ENCODE measurements at regions not wholly inside any gene's neighbourhood (a gene's known extent, or its start where the extent isn't known, plus 50 kb on each side); places are given as distances from the start of the nearest gene placed in this dataset.

DNA sequence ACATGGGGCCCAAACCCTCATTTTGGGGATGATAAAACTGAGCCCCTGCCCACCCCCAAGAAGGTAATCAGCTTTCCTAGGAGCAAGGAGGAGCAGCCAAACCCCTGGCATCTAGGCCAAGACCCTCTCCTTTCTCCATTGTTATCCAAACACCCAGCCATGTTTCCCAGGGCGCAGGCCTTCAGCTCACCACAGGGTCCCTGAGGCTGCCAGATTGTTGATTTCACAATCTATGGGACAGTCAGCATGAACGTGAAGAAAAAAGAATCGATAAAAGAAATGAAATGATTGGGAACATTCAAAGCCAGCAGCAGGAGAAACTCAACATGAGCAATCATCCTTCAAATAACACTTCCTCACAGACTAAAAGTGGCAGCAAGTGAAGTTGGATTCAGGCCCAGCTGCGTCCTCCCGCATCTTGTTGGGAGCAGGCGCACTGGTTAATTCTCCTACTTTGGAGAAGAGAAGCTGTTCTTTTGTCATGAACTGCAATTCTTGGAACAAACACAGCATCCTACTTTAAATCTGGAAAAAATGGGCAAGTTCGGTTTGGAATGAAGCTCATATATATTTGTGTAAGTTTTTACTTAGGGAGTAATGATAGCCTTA is 241.8 kb upstream of the PRDM1 start:
- DNase-seq = no peak

DNA sequence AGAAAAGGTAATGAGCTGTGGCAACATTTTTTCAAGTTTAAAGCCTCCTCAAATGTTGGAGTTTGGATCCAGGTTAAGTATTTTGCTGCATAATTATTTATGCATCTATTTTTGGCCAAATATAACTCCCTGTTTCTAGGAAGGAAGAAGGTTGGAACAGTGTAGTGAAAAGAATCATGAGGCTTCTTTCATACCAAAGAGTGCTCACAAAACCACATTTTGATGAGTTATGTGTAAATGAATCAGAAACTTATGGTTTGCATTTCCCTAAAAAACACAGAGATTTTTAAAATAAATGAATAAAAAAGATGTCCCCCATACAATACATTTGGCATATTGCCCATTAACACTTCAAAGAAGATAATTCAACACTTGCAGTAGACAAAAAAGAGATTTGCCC is 246.9 kb upstream of the PRDM1 start:
- DNase-seq = no peak

DNA sequence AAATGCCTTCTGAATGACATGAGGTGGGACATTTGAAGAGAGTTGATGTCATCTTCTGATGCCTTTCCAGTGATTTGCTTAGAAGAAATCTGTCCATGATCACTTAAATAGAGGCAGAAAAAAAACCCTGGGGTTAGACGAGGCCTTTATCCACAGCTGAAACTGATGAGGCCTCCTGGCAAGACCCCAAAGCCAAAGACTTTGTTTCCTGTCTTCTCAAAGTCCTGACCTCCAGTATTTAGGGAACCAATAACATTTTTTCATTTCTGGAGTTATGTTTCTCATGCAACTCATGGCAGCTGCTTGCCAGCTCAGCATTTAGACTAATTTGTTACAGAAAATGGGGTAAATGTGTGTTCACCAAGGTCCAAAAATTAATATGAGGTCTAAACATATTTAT is 248.0 kb upstream of the PRDM1 start:
- DNase-seq = no peak

DNA sequence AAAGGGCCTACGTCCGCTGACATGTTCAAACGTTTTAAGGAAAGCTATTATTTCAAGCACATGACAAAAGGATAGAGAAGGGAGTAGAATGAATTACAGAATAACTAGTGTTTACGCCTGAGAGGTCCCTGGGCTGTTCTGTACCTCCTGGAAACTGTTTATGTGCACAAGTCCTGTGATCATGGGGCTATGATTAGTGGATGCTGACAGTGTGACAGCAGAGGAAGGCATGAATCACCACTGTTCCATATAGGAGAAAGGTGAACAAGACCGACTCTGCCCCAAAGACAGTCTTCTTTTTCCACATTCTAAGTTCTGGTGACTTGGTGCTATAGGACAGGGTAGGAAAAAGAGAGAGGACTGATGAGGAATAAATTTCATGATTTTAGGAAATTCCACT is 249.2 kb upstream of the PRDM1 start:
- DNase-seq = no peak

DNA sequence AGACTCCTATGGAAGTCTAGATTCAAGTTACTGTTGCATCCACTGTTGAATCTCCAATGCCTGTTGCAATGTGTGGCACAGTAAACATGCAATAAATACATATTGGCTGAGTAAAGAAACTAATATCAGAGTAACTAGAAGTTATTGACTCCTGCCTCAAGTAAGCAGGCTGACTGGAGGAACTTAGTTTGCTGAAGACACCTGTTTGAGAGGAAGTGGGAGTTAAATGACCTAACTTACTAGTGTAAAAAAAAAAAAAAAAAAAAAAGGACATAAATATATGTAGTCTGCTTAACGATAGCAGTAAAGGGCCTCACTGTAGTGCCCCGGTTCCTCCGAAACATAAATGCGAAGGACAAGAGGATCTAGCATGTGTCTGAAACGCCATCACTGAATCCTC is 249.8 kb upstream of the PRDM1 start:
- no peak for DNase-seq

DNA sequence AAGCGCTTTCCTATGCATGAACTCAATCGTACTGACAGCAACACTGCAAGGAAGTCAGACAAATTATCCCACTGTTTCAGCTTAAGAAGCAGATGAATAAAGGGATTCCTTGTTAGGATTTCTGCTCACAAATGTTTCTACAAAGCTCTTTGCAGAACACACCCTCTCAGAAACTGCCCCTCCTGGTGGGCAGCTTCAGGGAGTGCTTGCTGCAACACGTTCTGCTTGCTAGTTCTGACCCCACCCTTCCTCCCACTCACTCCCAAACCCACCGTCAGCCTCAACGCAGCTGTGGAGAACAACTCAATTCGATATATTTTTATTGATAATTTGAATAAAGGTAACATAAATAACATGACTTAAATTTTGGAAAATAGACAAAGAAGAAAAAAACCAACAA is 250.8 kb upstream of the PRDM1 start:
- no peak for DNase-seq

DNA sequence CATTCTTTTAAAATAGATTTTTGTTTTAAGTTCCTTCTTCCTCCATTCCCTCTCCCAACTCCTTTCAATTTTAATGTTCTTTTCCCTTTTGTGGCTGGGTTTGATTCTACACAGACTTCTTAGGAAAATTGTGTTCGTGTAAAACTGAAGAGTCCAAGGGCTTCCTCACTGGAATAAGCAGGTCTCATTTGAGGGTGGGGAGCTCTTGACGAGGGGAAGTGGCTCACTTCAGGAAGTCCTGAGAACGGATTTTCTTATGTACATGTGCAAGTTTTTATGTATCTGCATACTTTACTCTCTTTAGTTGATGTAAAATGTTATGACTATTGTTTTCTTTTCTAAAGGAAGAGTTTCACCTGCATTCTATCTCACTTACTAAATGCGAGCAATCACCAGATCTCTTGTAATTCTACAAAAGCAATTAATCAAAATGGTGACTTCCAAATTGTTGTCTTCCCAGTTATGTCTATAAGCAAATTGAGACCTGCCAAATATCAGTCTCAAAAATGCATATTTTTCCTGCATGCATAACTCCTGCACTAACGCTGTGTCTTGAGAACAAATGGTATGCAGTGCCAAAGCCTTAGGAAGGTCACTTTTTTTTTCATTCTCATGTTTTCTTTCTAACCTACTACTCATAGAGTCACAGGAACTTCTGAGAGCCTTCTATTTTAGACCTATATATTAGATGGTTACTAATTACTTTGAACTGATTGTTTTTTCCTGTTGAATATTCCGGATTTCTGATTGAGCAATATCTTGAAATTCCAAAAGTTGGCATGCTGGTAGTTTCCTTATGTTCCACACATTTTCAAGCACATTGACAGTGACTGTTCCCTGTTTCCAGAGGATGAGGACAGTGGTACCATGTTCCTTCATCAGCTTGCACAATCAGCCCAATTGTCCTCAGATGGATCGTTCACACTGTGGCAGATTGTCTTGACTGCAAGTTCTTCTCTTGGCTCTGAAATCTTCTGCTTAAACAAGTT is 251.9 kb upstream of the PRDM1 start:
- DNase-seq = no peak

DNA sequence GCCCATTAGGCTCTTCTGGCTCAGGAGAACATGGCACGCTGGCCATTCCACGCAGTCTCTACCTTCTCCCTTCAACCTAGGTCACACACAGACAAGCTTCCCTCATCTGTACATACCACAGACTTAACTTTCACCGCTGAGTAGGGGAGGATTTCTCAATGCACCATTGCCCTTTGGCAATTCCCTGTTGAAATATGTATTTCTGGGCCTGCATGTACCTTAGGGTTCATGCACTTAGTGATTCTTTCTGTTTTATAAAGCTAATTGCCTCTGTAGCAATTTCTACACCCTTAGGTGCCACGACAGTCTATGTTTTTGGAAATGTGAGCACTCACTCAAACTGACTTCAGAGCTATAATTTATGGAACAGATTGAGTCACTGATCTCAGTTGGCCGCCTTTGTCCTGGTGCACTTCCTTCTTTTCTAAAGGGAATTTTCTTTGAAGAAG is 253.8 kb upstream of the PRDM1 start:
- DNase-seq = no peak

DNA sequence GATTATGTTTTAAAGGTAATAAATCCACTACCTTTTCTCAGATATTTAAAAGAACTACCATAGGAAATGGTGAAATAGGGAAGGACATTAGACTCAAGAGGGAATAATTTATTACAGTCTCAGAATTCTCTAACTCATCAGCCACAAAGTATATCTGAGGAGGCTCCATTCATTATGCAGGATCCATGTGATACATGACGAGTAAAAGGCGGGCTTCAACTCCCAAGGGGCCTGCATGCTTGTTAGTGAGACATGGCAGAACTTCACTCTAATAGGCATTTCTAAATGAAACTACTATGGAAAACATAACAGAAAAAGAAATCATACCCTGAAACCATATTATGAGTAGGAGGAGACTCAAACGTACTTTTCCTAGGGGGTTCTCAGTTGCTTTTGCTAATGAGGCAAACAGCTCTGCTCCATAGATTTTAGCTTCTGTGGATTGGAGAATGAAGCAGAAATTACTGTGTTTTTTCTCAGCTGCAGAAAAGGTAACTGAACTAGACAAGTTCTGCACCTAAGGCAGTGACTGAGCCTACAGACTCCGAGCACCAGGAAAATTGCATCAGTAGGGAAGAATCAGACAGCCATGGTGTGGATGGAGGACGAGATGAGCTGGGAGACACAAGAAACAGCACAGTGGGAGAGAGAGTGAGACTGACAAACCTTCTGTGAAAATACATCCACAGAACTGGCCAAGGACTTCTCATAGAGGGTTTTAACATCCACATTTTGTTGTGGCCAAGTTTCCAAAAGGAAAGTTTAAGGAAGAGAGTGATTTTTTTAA is 254.6 kb upstream of the PRDM1 start:
- DNase-seq = no peak

DNA sequence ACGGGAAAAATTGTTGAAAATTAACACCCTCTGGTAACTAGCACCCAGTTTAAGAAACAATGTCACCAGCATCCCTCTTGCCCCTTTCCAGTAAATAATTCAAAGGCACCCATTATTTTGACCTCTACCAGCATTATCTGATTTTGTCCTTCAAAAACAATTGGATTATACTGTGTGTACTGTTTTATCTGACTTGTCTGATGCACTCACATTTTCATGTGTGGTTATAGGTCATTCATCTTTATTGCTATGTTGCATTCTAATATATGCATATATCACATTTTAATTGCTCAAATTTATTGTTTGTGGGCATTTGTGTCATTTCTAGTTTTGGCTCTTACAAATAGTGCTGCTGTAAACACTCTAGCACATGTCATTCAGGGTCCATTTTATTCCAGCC is 260.9 kb upstream of the PRDM1 start:
- DNase-seq = no peak

DNA sequence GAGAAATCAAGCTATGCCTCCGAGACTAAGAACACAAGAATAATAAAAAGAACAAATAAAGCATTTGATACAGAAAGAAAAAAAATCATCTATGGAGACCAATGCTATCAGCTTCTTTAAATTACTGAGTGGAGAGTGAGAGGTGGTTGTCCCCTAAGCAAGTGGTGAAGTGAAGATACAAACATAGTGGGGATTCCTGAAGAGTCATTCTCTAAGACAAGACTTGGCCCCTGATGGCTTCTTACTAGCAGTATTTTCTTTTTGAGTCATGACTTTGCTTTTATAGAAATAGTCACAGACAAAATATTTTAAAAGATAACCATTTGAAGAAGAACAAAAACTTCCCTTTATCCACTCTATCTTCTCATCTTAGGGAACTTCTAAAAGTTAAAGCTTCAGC is 261.4 kb upstream of the PRDM1 start:
- no peak for DNase-seq

DNA sequence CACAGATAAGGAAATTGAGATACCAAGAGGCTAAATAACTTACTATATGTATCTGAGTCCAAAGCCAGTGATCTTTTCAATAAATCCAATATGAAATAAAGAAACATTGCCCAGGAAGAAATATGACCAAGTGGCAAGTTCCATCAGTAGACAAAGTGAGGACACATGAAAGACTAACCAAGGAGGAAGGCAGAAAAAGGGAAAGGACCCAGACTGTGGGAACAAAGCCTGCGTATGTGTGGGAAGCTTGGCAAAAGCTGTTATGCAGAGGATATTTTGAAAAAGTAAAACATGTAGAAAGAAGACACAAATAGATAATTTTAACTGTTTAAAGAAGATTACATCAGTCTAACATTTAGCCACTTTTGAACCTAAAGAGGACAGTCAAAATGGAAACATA is 264.4 kb upstream of the PRDM1 start:
- DNase-seq = no peak

DNA sequence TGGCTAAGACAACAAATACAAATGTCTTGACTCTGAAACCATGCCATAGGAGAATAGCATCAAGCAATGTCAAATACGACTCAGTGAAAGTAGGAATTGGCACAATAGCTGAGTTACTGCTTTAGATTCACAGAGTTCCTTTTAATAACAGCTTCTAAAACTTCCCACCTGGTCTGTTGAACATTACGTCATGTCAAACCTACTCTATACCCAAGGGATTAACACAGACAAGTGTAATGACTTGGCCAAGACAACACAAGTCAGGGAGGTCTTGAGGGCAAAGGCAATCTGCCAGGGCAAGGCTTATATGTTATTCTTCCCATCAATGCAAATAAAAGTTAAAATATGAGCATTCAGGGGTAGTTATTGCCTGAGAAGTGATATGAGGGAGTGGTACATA is 265.1 kb upstream of the PRDM1 start:
- no peak for DNase-seq

DNA sequence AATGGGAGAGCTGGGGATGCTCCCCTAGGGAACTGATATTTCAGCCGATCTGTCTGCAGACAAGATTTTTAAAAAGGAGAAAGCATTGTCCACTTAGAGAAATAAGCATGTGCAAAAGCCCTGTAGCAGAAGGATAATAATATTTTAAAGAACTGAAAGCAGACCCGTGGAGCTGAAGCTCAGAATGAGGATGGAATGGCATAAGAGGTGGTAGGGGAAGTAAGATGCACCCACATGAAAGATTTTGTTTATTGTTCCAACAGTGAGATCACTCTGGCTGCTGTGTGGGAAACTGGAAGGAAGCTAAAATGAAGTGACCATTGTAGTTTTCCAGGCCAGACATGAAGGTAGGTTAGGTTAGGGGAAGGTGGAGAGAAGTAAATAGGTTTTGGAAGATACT is 266.4 kb upstream of the PRDM1 start:
- no peak for DNase-seq

DNA sequence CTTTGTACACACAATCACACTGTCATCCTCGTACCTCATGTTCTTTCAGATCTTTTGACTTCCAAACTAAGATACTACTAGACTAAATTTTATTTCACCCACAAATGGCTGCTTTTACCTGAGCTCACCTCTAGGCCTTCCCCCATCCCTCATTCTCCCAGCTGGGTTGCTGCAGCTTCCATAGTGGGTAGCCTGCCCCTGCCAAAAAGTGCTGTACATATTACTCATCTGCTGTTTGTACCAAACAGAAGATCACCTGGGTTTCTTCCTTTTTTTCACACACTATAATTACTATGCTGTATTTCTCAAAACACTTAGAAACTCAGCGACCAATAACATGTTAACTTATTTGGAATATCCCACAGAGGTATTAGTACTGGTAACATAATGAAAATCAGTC is 267.6 kb upstream of the PRDM1 start:
- no peak for DNase-seq

DNA sequence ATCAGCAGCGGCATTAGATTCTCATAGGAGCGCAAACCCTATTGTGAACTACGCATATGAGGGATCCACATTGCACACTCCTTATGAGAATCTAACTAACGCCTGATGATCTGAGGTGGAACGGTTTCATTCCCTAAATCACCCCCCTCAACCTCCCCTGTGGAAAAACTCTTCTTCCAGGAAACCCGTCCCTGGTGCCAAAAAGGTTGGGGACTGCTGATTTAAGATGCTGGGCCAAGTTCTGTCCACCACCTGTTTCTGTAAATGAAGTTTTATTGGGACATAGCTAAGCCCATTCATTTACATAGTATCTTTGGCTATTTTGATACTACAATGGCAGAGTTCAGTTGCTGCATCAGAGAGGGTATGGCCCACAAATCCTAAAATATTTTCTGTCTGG is 268.2 kb upstream of the PRDM1 start:
- no peak for DNase-seq

DNA sequence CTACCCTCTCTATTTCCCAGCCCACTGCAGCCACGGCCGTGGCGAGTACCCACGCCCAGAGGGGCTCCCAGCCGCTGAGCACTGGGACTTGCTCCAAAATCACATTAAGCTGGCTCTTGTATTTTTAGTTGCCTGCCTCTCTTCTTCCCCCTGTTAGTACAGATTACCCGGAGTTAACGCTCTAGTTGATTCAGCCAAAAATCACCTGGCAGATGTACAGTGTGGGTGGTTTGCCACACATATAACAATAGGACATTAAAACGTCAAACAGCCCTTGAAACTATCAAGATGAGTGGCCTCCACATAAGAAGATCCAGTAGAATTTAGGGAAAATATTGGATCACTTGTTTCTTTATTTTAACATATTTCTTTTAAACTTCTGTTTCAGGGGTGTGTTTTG is 268.8 kb upstream of the PRDM1 start:
- DNase-seq = no peak

DNA sequence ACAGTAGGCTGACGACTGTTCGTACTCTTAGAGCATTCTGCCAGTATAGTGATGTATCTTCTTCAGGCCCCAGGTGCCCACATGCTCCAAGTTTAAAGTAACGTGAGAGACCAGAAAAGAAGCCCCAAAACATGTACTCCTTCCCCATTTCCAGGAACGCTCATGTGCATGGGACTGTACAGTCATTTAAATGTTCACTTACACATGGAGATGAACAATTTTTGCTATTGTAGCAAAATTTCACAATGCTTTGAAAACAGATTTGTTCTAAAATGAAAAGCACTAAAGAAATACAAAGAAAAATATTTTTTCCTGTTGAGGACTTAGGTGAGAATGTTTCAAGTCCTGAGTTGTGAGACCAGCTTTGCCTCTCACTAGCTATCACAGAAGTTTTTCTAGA is 269.3 kb upstream of the PRDM1 start:
- no peak for DNase-seq

DNA sequence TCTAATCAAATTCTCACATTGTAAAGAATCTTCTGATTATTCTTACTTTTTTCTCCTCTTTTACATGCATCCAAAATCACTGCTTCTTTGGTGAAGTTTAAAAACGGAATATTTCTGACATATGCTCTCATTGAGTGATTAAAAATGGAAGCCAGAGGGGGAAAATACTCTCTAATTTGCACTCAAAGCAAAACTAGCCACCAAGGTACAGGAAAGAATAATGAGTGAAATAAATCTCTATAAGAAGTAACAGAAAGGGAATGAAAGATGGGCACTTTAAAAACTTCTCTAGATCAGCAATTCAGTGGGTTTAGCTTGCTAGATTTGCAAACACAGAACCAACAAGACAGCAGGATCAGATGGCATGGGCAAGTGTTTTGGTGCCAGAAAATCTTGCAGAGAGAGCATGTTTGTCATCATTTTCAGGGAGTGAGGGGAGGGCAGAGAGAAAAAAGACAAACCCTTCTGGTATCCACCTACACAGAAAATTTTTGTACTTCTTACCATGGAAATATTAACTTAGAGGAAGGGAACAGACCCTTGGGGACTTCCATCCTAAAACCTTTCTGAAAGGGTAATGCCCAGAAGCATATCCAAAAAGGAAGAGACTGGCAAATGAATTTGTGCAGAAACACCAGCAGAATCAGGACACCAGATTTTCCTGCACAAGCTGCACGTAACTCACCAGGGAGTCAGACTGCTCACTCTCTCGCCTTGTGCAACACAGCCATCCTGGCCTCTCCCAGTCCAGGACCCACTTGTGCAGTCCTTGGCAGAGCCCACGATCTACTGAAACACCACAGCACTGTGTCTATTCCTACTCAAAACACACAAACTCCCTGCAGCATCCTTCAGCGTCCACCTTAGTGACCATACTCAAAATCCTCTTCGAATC is 270.2 kb upstream of the PRDM1 start:
- DNase-seq = no peak

DNA sequence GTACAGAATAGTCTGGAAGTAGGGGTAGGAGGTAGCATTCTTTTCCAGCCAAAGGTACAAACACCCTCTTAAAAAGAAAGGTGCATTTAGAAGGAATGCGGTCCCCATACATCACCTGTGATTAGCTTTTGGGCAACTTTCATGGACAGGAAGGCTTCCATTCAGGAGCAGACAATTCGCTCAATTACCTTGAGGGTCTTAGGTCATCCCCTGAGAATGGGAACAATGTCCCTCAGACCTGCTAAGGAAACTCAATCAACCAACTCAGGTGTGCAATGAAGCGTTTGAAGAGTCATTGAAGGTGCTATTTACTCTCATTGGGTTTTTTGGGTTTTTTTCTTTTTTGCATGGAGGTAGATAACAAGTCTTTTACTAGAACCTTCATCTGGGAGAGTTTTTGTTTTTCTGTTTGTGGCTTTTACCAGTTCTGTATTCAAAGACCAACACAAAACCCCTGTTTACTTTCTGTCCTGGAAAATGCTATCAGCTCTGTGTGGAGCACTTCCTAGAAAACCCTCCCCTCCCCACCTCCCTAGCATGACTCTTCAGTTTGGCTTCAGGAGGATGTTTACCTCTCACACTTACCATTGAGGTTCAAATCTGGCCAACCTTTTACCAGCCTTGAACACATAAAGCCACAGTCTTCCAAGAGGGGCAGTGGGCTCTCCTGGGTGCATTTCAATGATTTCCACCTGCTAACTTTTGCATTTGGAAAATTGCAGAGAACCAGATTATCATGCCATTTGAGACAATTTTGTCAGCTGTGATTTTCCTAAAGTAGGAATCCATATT is 271.2 kb upstream of the PRDM1 start:
- no peak for DNase-seq

DNA sequence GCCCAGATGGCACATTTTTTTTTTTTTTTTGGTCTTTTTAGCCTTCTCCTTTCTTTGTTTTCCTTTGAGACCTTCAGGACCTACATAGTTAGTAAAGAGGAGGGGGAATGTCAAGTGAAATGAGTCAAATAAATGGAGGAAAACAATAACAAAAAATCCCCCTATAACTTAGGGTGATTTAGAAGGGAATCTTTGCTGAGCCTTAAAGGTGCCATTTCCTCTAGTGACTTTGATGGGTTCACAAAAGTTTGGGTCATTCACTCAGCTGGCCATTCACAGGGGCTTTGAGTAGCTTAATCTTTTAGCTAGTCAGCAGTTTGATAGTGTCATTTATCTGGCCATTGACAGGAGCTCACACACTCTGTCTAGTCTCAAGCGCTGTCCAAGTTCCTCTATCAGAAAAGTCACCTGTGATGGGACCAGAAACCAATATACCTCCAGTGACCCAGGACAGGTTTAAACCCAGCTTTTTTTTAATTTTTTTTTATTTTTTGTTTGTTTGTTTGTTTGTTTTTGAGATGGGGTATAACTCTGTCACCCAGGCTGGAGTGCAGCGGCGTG is 275.1 kb upstream of the PRDM1 start:
- no peak for DNase-seq

Measured in GDM1 (cell line).